ENCODE measurements at regions not wholly inside any gene's neighbourhood (a gene's known extent, or its start where the extent isn't known, plus 50 kb on each side); places are given as distances from the start of the nearest gene placed in this dataset.

GRCh38 chr2:136167721-136168475 lies 49.9 kb upstream of the CXCR4 start:
- no peak for FAIRE-seq
